K562 (cell line): ENCODE measurements at regions not wholly inside any gene's neighbourhood (a gene's known extent, or its start where the extent isn't known, plus 50 kb on each side); places are given as distances from the start of the nearest gene placed in this dataset.

ENCODE experiments used
- ATAC-seq: fragments of 200-7000 bp; cut with Tn5 transposase; 3 replicates; pipeline ENCODE4 v1.9.1; 2020; ENCODE audit warnings: moderate library complexity
- BruUV-seq: library from RNA; stranded (reverse); fragments of 400-500 nt; replicated peaks from 2 replicates; lab custom pipeline; 2021; lab: Mats Ljungman, UMichigan
- CTCF ChIA-PET: fragments of 300-600 bp; formaldehyde crosslinking; extraction: SDS; loops from one replicate; lab custom pipeline; 2021; ENCODE audit warnings: low intra/inter-chr PET ratio; lab: Yijun Ruan, JAX
- POLR2A ChIA-PET: fragments of 300-600, 350-650 bp; sonication (Branson Sonifier 250); formaldehyde crosslinking; extraction: SDS; loops from one replicate; lab custom pipeline; 2021; ENCODE audit warnings: antibody characterized with exemption, inconsistent platforms; lab: Yijun Ruan, JAX
- DNase-seq, 4 experiments: peaks; one replicate each; pipeline versions ENCODE4 v3.0.0 to v3.0.0-alpha.2; 2011 to 2018; ENCODE audit warnings: low spot score in 3 of 4, mixed read lengths in 3 of 4; ENCODE audit errors: extremely low read depth in 1 of 4
- FAIRE-seq: peaks from 2 replicates; lab custom pipeline; 2011; peaks lifted over from hg19 to GRCh38; lab: Jason Lieb, UNC
- H2AFZ ChIP-seq: 2 replicates; pipeline ENCODE4 v1.6.0; 2011; ENCODE audit warnings: low read depth, low read length, control low read depth, inconsistent platforms
- H3K27ac ChIP-seq: fragments of 200-600 bp; 3 replicates; pipeline ENCODE4 v1.8.0; 2011; ENCODE audit warnings: low read depth, mild to moderate bottlenecking, control low read depth, inconsistent platforms, low read length, moderate library complexity, mixed read lengths; ENCODE audit errors: extremely low read depth
- H3K27me3 ChIP-seq, 2 experiments: fragments of 300-600 bp in 1 of 2; 2 replicates in 1 of 2; 3 replicates in 1 of 2; pipeline versions ENCODE4 v1.6.0 to v1.8.0; 2011; ENCODE audit warnings: inconsistent platforms in 2 of 2, low read length in 2 of 2, mild to moderate bottlenecking in 1 of 2, mixed read lengths in 1 of 2, moderate library complexity in 1 of 2; ENCODE audit not compliant: control insufficient read depth in 2 of 2, insufficient read depth in 2 of 2
- H3K36me3 ChIP-seq: fragments of 300-600 bp; 3 replicates; pipeline ENCODE4 v1.8.0; 2011; ENCODE audit warnings: mild to moderate bottlenecking, low read length, inconsistent platforms; ENCODE audit not compliant: control insufficient read depth, insufficient read depth
- H3K4me1 ChIP-seq, 2 experiments: fragments of 200-600 bp in 1 of 2; replicated peaks in 1 of 2; 2 replicates in 1 of 2; 3 replicates in 1 of 2; pipeline versions ENCODE4 v1.5.1 to v1.8.0; 2011; ENCODE audit warnings: inconsistent platforms in 2 of 2, low read length in 2 of 2, mild to moderate bottlenecking in 1 of 2, mixed read lengths in 1 of 2, moderate library complexity in 1 of 2; ENCODE audit not compliant: control insufficient read depth in 2 of 2, insufficient read depth in 2 of 2
- H3K4me2 ChIP-seq: 2 replicates; pipeline ENCODE4 v1.6.1; 2011; ENCODE audit warnings: low read length, control low read depth, inconsistent platforms, mixed read lengths; ENCODE audit not compliant: insufficient read depth
- H3K4me3 ChIP-seq: fragments of 200-600 bp; sonication (generic), shearing (Covaris generic); 2 replicates; pipeline ENCODE4 v1.5.1; 2016; ENCODE audit warnings: control low read depth, inconsistent platforms
- H3K79me2 ChIP-seq: fragments of 200-600 bp; 3 replicates; pipeline ENCODE4 v1.8.0; 2011; ENCODE audit warnings: low read length, inconsistent platforms; ENCODE audit not compliant: control insufficient read depth, insufficient read depth
- H3K9ac ChIP-seq, 2 experiments: 2 replicates each; pipeline versions ENCODE4 v1.6.0 to v1.6.1; 2011; ENCODE audit warnings: low read depth in 2 of 2, low read length in 2 of 2, control low read depth in 1 of 2, inconsistent platforms in 1 of 2, mild to moderate bottlenecking in 1 of 2, mixed read lengths in 1 of 2; ENCODE audit not compliant: insufficient read depth in 1 of 2
- H3K9me1 ChIP-seq: one replicate; pipeline ENCODE4 v1.6.0; 2011; ENCODE audit warnings: inconsistent platforms, mild to moderate bottlenecking, low read length, moderate library complexity; ENCODE audit not compliant: control insufficient read depth, insufficient read depth
- H3K9me3 ChIP-seq: replicated peaks from 2 replicates; pipeline ENCODE4 v1.5.1; 2011; ENCODE audit warnings: low read depth, low read length, inconsistent platforms; ENCODE audit not compliant: control insufficient read depth, insufficient read depth
- H4K20me1 ChIP-seq: replicated peaks from 2 replicates; pipeline ENCODE4 v1.6.1; 2011; ENCODE audit warnings: low read length, inconsistent platforms, mixed read lengths; ENCODE audit not compliant: control insufficient read depth, insufficient read depth
- ARID2 ChIP-seq: fragments of 450-650 bp; IDR thresholded peaks from 2 replicates; pipeline ENCODE4 v1.6.1; 2017; ENCODE audit warnings: antibody characterized with exemption, mild to moderate bottlenecking
- DMBX1 ChIP-seq: fragments of 250-450 bp; sonication (Bioruptor Pico); IDR thresholded peaks from 2 replicates; pipeline ENCODE4 v1.8.0; 2022; ENCODE audit warnings: inconsistent platforms, mild to moderate bottlenecking, moderate library complexity, borderline replicate concordance
- E2F3 ChIP-seq: fragments of 250-450 bp; sonication (Bioruptor Pico); IDR thresholded peaks from 2 replicates; pipeline ENCODE4 v1.4.0; 2020; ENCODE audit warnings: mild to moderate bottlenecking
- EP400 ChIP-seq: fragments of 450-650 bp; IDR thresholded peaks from 2 replicates; pipeline ENCODE4 v1.6.1; 2017; ENCODE audit warnings: antibody characterized with exemption, mild to moderate bottlenecking, moderate library complexity
- FIP1L1 ChIP-seq: fragments of 200-400 bp; formaldehyde crosslinking; IDR thresholded peaks from 2 replicates; pipeline ENCODE4 v1.6.1; 2018; ENCODE audit warnings: mild to moderate bottlenecking, low read depth, low read length; ENCODE audit not compliant: poor library complexity, severe bottlenecking
- FOSL1 ChIP-seq: fragments of 200-800 bp; sonication (Bioruptor generic); conservative IDR thresholded peaks from 2 replicates; pipeline ENCODE4 v1.6.1; 2016; ENCODE audit warnings: missing genetic modification characterization, missing compliant biosample characterization
- HDAC2 ChIP-seq: fragments of 450-650 bp; IDR thresholded peaks from 2 replicates; pipeline ENCODE4 v1.6.1; 2016; ENCODE audit warnings: mild to moderate bottlenecking
- KLF1 ChIP-seq: fragments of 450-650 bp; IDR thresholded peaks from 2 replicates; pipeline ENCODE4 v1.6.1; 2016; ENCODE audit warnings: missing genetic modification characterization, missing compliant biosample characterization
- MXD1 ChIP-seq: fragments of 250-450 bp; sonication (Bioruptor Pico); IDR thresholded peaks from 2 replicates; pipeline ENCODE4 v1.8.0; 2021; ENCODE audit warnings: borderline replicate concordance, mild to moderate bottlenecking, moderate library complexity; ENCODE audit not compliant: poor library complexity, severe bottlenecking
- PHF20 ChIP-seq: fragments of 450-650 bp; IDR thresholded peaks from 2 replicates; pipeline ENCODE4 v1.6.1; 2018; ENCODE audit not compliant: partially characterized antibody
- TGIF2 ChIP-seq: sonication (generic); formaldehyde crosslinking; IDR thresholded peaks from 2 replicates; pipeline ENCODE4 v1.8.1; 2022; ENCODE audit warnings: mild to moderate bottlenecking, missing genetic modification reagents, moderate library complexity
- TRIM24 ChIP-seq, 2 experiments: fragments of 450-650 bp; IDR thresholded peaks; 2 replicates each; pipeline ENCODE4 v1.6.1; 2016
- ZFX ChIP-seq: sonication (generic); formaldehyde crosslinking; IDR thresholded peaks from 2 replicates; pipeline ENCODE4 v1.8.0; 2022; ENCODE audit warnings: mild to moderate bottlenecking, missing genetic modification reagents, moderate library complexity
- ZKSCAN1 ChIP-seq: fragments of 150-350 bp; IDR thresholded peaks from 2 replicates; pipeline ENCODE4 v1.6.1; 2016; ENCODE audit warnings: low read depth, low read length
- WGBS: fragments of 100-300 bp; shearing (Covaris generic); methylation state at CpG from one replicate; pipeline ENCODE4 v1.1.6; 2016; ENCODE audit warnings: low coverage, mixed read lengths; ENCODE audit not compliant: insufficient coverage; ENCODE audit errors: missing lambda C conversion rate; 5-methylcytosine and 5-hydroxymethylcytosine counted together
- in situ Hi-C: fragments of 300-500 bp; cut with MboI; formaldehyde crosslinking; loops from 4 replicates; pipeline ENCODE4 v1.15.0; 2018; ENCODE audit warnings: inconsistent platforms, mixed read lengths
- intact Hi-C: fragments of 100-400 bp; cut with micrococcal nuclease; formaldehyde crosslinking; loops from 2 replicates; pipeline ENCODE4 v1.14.2; 2022
- TF ChIP-seq, protein P1 (sequence below): sonication (generic); formaldehyde crosslinking; IDR thresholded peaks from 2 replicates; pipeline ENCODE4 v1.8.0; 2022; ENCODE audit warnings: mild to moderate bottlenecking, missing genetic modification reagents

GRCh38 chr10:44064987-44065787 lies 319.7 kb downstream of the CXCL12 start:
- Histone ChIP-seq H3K4me3 (no peak overlapping the region), H4K20me1 (no peaks in the 10 kb centered on the region; the same call in 1 of the 2 replicates), H3K4me1 (no peaks in the 10 kb centered on the region), H3K9me3 (no peaks in the 10 kb centered on the region), H3K27me3 (peaks cover 0 to 6% of the 10 kb centered on the region in 2 experiments; a peak in 1 of 5 replicates), H3K36me3 (no peaks in the 10 kb centered on the region), H3K27ac (no peak overlapping the region)
- DNase-seq (no peak), FAIRE-seq (no peak), ATAC-seq (peak; percentile 31; the same call in 1 of the 3 replicates)
- WGBS, result 0% methylated on average over 7 of the region's 7 CpGs
- CTCF ChIA-PET, result no interaction called here
- POLR2A ChIA-PET, result interaction anchor here (0.6 kb wide), 1 partner anchor 65 kb away, joined by 3 read pairs; no protein-coding TSS in a partner anchor
- TF ChIP-seq MXD1 (CRISPR knock-in tag) (no peak), TRIM24 (IDR thresholded peaks at IDR 0.05) (no peak), FOSL1 (tag) (no peak), ZFX (CRISPR knock-in tag) (no peak), HDAC2 (no peak), DMBX1 (CRISPR knock-in tag) (no peak), E2F3 (CRISPR knock-in tag) (no peak), ARID2 (no peak), TGIF2 (CRISPR knock-in tag) (no peak), ZKSCAN1 (no peak), FIP1L1 (no peak), PHF20 (no peak), KLF1 (tag) (no peak), EP400 (no peak)
- TF ChIP-seq, protein P1, sequence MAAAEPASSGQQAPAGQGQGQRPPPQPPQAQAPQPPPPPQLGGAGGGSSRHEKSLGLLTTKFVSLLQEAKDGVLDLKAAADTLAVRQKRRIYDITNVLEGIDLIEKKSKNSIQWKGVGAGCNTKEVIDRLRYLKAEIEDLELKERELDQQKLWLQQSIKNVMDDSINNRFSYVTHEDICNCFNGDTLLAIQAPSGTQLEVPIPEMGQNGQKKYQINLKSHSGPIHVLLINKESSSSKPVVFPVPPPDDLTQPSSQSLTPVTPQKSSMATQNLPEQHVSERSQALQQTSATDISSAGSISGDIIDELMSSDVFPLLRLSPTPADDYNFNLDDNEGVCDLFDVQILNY (CRISPR knock-in tag), result no peak
- TF ChIP-seq, all 486 proteins: peak for 0
- H3K9ac ChIP-seq, result no peak overlapping the region
- intact Hi-C loops (no loop called here), in situ Hi-C loops (no loop called here)
- no TSS peak for BruUV-seq
- H3K4me2 ChIP-seq, result no peak overlapping the region
- H3K79me2 ChIP-seq, result no peaks in the 10 kb centered on the region
- no peak overlapping the region for H2AFZ ChIP-seq
- no peaks in the 10 kb centered on the region for H3K9me1 ChIP-seq
